ENCODE measurements at regions not wholly inside any gene's neighbourhood (a gene's known extent, or its start where the extent isn't known, plus 50 kb on each side); places are given as distances from the start of the nearest gene placed in this dataset.

- TF ChIP-seq POLR2A (IDR thresholded peaks at IDR 0.05; ENCODE audit: low read length) (no peak), GATA1 (IDR thresholded peaks at IDR 0.05; ENCODE audit: low read depth, low read length) (no peak)
These were observed 176.1 kb upstream of the MAGEB16 start for GRCh38 chrX:35622040-35622439.

All from erythroblast (primary cell).